Kidney (tissue), 13 donors: ENCODE measurements at regions not wholly inside any gene's neighbourhood (a gene's known extent, or its start where the extent isn't known, plus 50 kb on each side); places are given as distances from the start of the nearest gene placed in this dataset.

Experiments
- DNase-seq, 5 donors: peaks; one replicate each; pipeline ENCODE4 v3.0.0-alpha.2; 2013 to 2020
- FAIRE-seq: peaks from 2 replicates; lab custom pipeline; 2012; peaks lifted over from hg19 to GRCh38; lab: Jason Lieb, UNC
- H3K27ac ChIP-seq, 2 donors: one replicate each; pipeline ENCODE4 v1.7.0; 2013; ENCODE audit warnings: low read depth in 2 of 2, low read length in 2 of 2, inconsistent platforms in 1 of 2
- H3K27me3 ChIP-seq: one replicate; pipeline ENCODE4 v1.7.1; 2013; ENCODE audit warnings: low read length, inconsistent platforms; ENCODE audit not compliant: control insufficient read depth, insufficient read depth
- H3K36me3 ChIP-seq, 3 donors: one replicate each; pipeline versions ENCODE4 v1.7.0 to v1.7.1; 2013; ENCODE audit warnings: low read length in 3 of 3, control low read depth in 1 of 3, inconsistent platforms in 1 of 3; ENCODE audit not compliant: insufficient read depth in 3 of 3, control insufficient read depth in 2 of 3
- H3K4me1 ChIP-seq, 3 donors: one replicate each; pipeline versions ENCODE4 v1.7.0 to v1.7.1; 2013; ENCODE audit warnings: low read length in 3 of 3, inconsistent platforms in 1 of 3, low read depth in 1 of 3; ENCODE audit not compliant: control insufficient read depth in 2 of 3, insufficient read depth in 2 of 3
- H3K4me3 ChIP-seq, 3 donors: one replicate each; pipeline versions ENCODE4 v1.7.0 to v1.8.1; 2013; ENCODE audit warnings: low read length in 3 of 3, control low read depth in 1 of 3, inconsistent platforms in 1 of 3
- H3K9ac ChIP-seq, 3 donors: one replicate each; pipeline versions ENCODE4 v1.7.0 to v1.7.1; 2013; ENCODE audit warnings: low read length in 3 of 3, control low read depth in 1 of 3, inconsistent platforms in 1 of 3
- H3K9me3 ChIP-seq, 3 donors: one replicate each; pipeline versions ENCODE4 v1.7.0 to v1.7.1; 2013; ENCODE audit warnings: low read length in 3 of 3, control low read depth in 1 of 3, inconsistent platforms in 1 of 3; ENCODE audit not compliant: control insufficient read depth in 2 of 3, insufficient read depth in 1 of 3
- intact Hi-C: fragments of 100-400 bp; cut with DNase I; formaldehyde crosslinking; loops from one replicate; pipeline ENCODE4 v1.11.1; 2022
- TF ChIP-seq, protein P1 (sequence below): IDR thresholded peaks from 3 replicates; pipeline ENCODE4 v1.5.1; 2012; ENCODE audit warnings: mild to moderate bottlenecking, moderate library complexity, borderline replicate concordance; ENCODE audit not compliant: insufficient read depth; ENCODE audit errors: extremely low read depth
- donor health status: control.
- donor health status: control.
- donor health status: control.
- donor health status: control.
- donor health status: control.
- donor health status: DM: yes; HTN: yes; CAD: no.
- donor health status: Normal renal cell carcinoma (clear cell type).

DNA sequence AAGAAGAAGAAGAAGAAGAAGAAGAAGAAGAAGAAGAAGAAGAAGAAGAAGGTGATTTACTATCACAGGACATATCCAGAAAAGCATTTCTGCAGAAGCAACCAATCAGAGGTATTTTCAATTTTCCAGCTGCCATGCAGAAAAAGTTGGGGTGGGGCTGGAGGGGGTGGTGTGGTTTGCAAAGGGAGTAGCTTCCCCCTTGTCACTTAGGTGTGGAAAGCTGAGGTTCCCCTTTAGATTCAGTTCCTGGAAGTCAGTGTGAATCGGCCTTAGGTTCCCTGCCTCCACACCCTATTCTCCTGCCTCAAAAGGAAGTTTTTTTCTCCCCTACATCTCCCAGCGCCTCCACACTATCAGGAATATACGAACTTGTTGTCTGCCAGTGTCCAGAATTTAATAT lies 276.7 kb upstream of the ARRDC4 start:
- intact Hi-C loops: no loop called here
- TF ChIP-seq, protein P1, sequence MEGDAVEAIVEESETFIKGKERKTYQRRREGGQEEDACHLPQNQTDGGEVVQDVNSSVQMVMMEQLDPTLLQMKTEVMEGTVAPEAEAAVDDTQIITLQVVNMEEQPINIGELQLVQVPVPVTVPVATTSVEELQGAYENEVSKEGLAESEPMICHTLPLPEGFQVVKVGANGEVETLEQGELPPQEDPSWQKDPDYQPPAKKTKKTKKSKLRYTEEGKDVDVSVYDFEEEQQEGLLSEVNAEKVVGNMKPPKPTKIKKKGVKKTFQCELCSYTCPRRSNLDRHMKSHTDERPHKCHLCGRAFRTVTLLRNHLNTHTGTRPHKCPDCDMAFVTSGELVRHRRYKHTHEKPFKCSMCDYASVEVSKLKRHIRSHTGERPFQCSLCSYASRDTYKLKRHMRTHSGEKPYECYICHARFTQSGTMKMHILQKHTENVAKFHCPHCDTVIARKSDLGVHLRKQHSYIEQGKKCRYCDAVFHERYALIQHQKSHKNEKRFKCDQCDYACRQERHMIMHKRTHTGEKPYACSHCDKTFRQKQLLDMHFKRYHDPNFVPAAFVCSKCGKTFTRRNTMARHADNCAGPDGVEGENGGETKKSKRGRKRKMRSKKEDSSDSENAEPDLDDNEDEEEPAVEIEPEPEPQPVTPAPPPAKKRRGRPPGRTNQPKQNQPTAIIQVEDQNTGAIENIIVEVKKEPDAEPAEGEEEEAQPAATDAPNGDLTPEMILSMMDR: no peak
- Histone ChIP-seq H3K4me3 (no peak overlapping the region), H3K27me3 (no peaks in the 10 kb centered on the region), H3K27ac (no peak overlapping the region), H3K9ac (no peak overlapping the region), H3K36me3 (no peaks in the 10 kb centered on the region), H3K4me1 (no peaks in the 10 kb centered on the region), H3K9me3 (no peaks in the 10 kb centered on the region)
- no peak for DNase-seq
- FAIRE-seq: no peak

DNA sequence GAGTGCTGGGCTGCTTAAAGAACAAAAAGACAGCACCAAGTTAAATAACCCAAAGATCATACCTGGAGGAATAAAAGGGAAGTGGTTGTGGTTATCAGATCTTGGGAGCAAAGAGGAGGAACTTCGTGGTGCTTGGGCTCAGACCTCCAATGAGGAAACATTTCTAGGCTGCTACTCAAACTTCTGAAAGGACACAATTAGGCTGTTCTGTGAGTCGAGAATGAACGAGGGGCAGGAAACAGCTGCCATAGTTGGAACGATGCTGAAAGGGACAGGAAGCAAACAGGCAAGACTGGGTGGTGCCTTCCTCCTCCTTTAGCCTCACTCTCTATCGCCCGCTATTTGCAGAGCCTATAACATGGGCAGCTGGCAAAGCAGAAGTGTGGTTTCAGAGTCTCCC lies 276.3 kb upstream of the ARRDC4 start:
- no peak overlapping the region for H3K4me3 ChIP-seq
- no peaks in the 10 kb centered on the region for H3K36me3 ChIP-seq
- H3K4me1 ChIP-seq: no peaks in the 10 kb centered on the region
- no peaks in the 10 kb centered on the region for H3K9me3 ChIP-seq
- no peak for DNase-seq
- no peak overlapping the region for H3K9ac ChIP-seq
- no peak for FAIRE-seq
- intact Hi-C loops: no loop called here
- H3K27me3 ChIP-seq: no peaks in the 10 kb centered on the region
- no peak overlapping the region for H3K27ac ChIP-seq
- TF ChIP-seq, protein P1: no peak

DNA sequence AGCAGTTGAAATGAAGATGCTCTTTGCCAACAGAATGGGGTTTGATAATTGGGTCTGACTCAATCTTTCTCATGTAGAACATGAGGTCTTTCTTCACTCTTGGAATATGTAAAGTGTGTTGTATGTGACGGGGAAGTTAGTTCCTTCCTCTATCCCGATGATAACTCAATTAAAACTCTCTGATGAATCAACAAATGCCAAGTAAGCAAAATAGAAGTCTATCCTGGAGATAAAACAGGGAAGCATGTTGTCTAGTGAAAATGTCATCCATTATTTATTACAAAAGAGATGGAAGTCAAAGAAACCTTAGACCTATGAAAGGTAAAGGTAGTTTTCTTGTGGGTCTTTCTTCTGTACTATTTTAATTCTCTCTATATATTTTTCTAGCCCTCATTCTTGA lies 274.2 kb upstream of the ARRDC4 start:
- DNase-seq (no peak), FAIRE-seq (no peak)
- Histone ChIP-seq H3K9me3 (no peaks in the 10 kb centered on the region), H3K4me1 (no peaks in the 10 kb centered on the region), H3K36me3 (no peaks in the 10 kb centered on the region), H3K4me3 (no peak overlapping the region), H3K27ac (no peak overlapping the region), H3K27me3 (no peaks in the 10 kb centered on the region), H3K9ac (no peak overlapping the region)
- TF ChIP-seq, protein P1: no peak
- intact Hi-C loops: no loop called here

DNA sequence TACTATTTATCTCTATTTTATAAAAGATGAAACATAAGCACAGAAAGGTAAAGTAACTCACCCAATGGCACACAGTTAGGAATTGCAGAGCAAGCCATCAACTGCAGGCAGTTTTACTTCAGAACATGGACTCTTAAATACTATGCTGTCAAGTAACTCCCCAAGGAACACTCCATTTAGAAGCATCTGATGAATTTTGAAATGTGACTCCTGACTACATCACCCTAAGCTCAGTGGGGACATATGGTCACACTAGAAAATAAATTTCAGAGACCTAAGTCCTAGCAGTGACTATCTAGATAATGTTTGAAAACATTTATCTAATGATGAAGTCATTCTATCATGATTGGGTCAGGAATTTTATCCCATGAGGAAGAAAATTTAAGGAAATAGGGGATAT lies 272.8 kb upstream of the ARRDC4 start:
- intact Hi-C loops: no loop called here
- H3K4me3 ChIP-seq: no peak overlapping the region
- no peak overlapping the region for H3K9ac ChIP-seq
- TF ChIP-seq, protein P1: no peak
- DNase-seq (no peak), FAIRE-seq (no peak)
- no peaks in the 10 kb centered on the region for H3K36me3 ChIP-seq
- H3K4me1 ChIP-seq: no peaks in the 10 kb centered on the region
- H3K27me3 ChIP-seq: no peaks in the 10 kb centered on the region
- no peak overlapping the region for H3K27ac ChIP-seq
- H3K9me3 ChIP-seq: no peaks in the 10 kb centered on the region
